SH-SY5Y (cell line): ENCODE measurements at regions not wholly inside any gene's neighbourhood (a gene's known extent, or its start where the extent isn't known, plus 50 kb on each side); places are given as distances from the start of the nearest gene placed in this dataset.

Source experiments
- GATA2 ChIP-seq: IDR thresholded peaks from 2 replicates; pipeline ENCODE4 v1.6.1; 2011; ENCODE audit warnings: mild to moderate bottlenecking, low read depth, low read length
- GATA3 ChIP-seq: IDR thresholded peaks from 2 replicates; pipeline ENCODE4 v1.6.1; 2011; ENCODE audit warnings: low read depth, mild to moderate bottlenecking, low read length, moderate library complexity

- TF ChIP-seq GATA3, result no peak
- TF ChIP-seq GATA2, result no peak
Observed at GRCh38 chr7:69198250-69198649, 400.0 kb upstream of the AUTS2 start.

DNA sequence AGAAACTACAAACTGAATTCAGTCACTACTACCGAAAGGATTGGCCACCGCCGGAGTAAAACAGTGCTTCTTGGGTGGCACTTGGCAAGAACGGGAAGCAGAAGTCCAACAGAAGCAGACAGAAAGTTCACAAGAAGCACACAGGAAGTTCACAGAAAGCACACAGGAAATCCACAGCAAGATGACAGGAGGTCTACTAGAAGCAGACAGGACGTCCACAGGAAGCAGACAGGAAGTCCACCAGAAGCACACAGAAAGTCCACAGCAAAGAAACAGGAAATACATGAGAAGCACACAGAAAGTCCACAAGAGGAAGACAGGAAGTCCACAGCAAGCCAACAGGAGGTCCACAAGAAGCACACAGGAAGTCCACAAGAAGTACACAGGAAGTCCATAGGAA lies 399.2 kb upstream of the AUTS2 start:
- TF ChIP-seq GATA2 (no peak), GATA3 (no peak)

GRCh38 chr7:69199661-69200060 lies 398.6 kb upstream of the AUTS2 start:
- no peak for TF ChIP-seq GATA2
- TF ChIP-seq GATA3, result no peak

- no peak for TF ChIP-seq GATA2
- TF ChIP-seq GATA3, result no peak
Observed at GRCh38 chr7:69203871-69204270, 394.4 kb upstream of the AUTS2 start.

- TF ChIP-seq GATA2, result no peak
- no peak for TF ChIP-seq GATA3
Observed at GRCh38 chr7:69204943-69205342, 393.3 kb upstream of the AUTS2 start.

DNA sequence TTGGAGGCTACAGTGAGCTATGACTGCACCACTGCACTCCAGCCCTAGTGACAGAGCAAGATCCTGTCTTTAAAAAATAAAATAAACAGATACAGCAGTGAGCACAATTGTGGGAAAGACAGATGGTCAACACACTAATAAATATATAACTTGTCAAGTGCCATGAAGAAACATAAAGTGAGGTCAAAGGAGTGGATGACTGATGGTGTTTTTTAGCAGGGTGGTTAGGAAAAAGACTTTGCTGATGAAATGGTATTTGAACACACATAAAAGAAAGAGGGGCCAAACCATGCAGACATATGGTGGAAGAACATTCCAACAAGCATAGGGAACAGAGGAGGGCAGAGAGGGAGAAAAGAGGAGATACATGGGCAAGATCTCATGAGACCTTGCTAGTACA lies 392.7 kb upstream of the AUTS2 start:
- TF ChIP-seq GATA3 (no peak), GATA2 (no peak)

DNA sequence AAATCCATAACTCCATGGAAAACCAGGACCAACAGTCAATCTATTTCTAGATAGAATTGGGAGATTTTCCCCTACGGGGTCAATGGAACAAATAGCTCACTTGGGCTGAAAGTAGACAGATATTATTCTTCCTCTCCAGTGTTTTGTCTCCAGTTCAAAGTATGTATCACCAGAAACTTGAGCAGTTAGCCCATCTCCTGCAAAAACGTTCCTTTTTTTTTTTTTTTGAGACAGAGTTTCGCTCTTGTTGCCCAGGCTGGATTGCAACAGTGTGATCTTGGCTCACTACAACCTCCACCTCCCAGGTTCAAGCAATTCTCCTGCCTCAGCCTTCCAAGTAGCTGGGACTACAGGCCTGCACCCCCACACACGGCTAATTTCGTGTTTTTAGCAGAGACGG lies 390.0 kb upstream of the AUTS2 start:
- TF ChIP-seq GATA3 (no peak), GATA2 (no peak)

DNA sequence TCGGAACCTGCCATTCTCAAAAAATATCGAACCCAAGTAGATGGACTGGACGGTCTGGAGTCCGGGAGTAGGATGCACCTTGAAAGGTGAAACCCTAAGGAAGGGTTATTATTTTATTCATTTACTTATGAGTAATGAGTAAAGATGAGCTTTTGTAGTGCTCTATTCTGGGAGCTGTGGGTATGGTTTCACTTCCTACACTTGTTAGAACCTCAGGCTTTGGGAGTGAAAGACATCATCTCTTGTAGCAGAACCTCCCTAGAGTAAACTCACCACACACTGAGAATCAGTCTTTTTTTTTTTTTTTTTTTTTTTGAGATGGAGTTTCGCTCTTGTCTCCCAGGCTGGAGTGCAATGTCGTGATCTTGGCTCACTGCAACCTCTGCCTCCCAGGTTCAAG lies 389.4 kb upstream of the AUTS2 start:
- TF ChIP-seq GATA2, result no peak
- TF ChIP-seq GATA3, result no peak

GRCh38 chr7:69211336-69211735 lies 386.9 kb upstream of the AUTS2 start:
- no peak for TF ChIP-seq GATA3
- TF ChIP-seq GATA2, result no peak

DNA sequence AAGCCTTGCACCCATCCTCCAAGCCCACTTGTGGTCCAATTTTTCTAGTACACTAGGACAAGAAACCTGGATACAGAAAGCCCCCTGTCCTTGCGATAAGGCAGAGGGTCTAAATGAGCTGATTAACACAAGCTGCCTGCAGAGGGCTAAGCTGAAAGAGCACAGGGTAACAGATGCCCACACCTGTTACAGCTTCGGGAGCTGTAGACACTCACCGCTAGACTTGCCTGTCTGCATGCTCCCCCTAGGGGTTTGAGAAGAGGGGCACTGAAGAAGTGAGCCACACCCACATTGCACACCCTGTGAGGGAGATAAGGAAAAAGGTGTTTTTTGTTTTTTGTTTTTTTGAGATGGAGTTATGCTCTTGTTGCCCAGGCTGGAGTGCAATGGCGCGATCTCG lies 386.5 kb upstream of the AUTS2 start:
- no peak for TF ChIP-seq GATA3
- TF ChIP-seq GATA2, result no peak

GRCh38 chr7:69213878-69214277 lies 384.4 kb upstream of the AUTS2 start:
- TF ChIP-seq GATA2, result no peak
- no peak for TF ChIP-seq GATA3

GRCh38 chr7:69217516-69218350 lies 380.5 kb upstream of the AUTS2 start:
- TF ChIP-seq GATA3 (no peak), GATA2 (no peak)

DNA sequence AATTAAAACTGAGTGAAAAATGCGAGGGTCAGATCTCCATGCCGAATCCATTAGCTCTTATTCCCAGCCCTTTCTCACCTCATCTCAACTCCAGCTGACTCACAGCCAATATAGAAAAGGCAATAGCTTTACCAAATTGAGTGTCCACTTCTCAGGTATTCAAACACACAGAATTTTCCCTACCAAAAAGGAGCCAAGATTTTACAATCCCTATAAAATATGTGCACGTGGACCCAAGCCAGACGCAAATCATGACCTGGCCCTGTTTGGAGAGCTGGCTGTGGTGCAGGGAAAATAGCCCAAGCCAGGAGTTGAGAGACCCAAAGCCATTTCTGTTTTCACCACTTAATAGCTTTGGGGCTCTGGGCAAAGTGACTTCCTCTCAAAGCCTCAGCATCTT lies 379.7 kb upstream of the AUTS2 start:
- TF ChIP-seq GATA2 (no peak), GATA3 (no peak)

DNA sequence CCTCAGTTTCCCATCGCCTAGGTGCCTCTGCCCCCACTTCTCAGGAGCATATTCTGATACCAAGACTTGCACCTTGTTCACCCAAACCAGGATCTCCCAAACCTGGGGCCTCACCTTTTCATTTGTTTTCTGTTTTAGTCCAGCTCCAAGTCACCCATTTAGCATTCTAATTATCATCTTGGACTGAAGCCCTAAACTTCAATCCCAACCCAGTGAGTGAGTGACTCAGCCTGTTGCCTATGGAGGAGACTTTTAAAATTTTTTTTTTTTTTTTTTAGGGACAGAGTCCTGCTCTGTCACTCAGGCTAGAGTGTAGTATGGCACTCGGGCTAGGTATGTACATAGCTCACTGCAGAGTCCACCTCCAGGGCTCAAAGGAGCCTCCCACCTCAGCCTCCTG lies 378.9 kb upstream of the AUTS2 start:
- TF ChIP-seq GATA3 (no peak), GATA2 (no peak)

DNA sequence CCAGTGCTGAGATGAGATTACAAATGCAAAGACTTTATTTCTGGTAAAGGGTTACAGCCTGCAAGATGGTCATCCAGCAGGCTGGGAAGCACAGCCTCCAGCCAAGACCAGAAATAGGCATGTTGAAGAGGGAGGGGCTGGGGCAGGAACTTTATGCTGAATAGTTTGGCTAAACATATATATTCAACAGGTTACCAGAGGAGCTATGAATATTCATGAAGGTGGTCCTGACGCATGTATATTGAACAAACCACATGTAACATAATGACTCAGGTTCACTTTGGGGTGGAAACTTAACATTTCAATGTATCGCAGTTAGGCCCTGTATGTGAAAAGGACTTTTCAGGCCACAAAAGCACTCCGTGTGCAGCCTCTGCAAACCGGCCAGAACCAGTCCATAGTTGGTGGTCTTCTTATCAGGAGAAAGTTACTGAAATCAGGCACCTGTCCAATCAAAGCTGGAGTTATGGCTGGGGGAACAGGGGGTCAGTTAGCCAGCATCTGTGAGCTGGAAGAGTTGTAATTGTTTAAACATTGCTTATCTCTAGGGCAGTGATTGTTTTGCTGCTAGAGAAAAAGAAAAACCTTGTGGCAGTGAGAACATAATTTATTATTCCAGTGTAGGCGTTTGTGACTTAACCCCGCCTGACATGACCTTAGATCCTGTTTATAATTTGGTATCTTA lies 372.9 kb upstream of the AUTS2 start:
- TF ChIP-seq GATA3, result no peak
- TF ChIP-seq GATA2, result no peak

- TF ChIP-seq GATA3, result no peak
- no peak for TF ChIP-seq GATA2
Observed at GRCh38 chr7:69228212-69228811, 370.0 kb upstream of the AUTS2 start.
